AML-193 (cell line): ENCODE measurements at regions not wholly inside any gene's neighbourhood (a gene's known extent, or its start where the extent isn't known, plus 50 kb on each side); places are given as distances from the start of the nearest gene placed in this dataset.
"Not testable (repeated sequence)": the region's sequence is repeated elsewhere in the genome, so short reads cannot be mapped to it uniquely, and the experiment has no call there.

Experiments
- DNase-seq, 2 experiments: peaks; one replicate each; lab custom pipeline; 2025; lab: John Stamatoyannopoulos, UW

GRCh38 chr3:18625085-18625484 is 199.9 kb upstream of the SATB1 start:
- no peak for DNase-seq

- no peak for DNase-seq
Observed at GRCh38 chr3:18623220-18623619, 198.1 kb upstream of the SATB1 start.

GRCh38 chr3:18618723-18619122 is 193.6 kb upstream of the SATB1 start:
- DNase-seq = no peak

DNA sequence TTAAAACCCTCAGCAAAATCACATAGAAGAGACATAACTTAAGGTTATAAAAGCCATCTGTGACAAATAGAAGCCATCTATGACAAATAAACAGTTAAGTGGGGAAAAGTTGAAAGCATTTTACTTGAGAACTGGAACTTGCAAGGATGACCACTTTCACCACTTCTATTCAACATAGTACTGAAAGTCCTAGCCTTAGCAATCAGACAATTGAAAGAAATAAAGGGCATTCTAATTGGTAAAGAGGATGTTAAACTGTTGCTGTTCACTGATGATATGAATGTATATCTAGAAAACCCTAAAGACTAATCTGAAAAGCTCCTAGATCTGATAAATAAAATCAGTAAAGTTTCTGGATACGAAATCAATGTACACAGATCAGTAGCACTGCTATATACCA is 186.9 kb upstream of the SATB1 start:
- no peak for DNase-seq

DNA sequence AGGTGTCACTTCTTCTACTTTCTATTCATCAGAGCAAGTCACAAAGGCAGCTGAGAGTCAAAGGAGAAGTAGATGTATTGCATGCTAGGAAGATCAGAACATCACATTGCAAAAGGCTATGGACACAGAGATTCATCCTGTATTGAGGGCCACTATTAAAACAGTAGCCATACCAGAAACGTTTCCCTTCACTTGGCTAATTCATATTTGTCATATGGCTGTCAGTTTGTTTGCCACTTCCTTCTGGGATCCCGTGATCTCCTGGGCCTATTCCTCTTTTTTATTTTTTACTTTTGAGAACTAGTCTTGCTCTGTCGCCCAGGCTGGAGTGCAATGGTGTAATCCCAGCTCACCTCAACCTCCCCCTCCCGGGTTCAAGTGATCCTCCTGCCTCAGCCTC is 184.0 kb upstream of the SATB1 start:
- no peak for DNase-seq

GRCh38 chr3:18597919-18598318 is 172.8 kb upstream of the SATB1 start:
- DNase-seq = no peak

DNA sequence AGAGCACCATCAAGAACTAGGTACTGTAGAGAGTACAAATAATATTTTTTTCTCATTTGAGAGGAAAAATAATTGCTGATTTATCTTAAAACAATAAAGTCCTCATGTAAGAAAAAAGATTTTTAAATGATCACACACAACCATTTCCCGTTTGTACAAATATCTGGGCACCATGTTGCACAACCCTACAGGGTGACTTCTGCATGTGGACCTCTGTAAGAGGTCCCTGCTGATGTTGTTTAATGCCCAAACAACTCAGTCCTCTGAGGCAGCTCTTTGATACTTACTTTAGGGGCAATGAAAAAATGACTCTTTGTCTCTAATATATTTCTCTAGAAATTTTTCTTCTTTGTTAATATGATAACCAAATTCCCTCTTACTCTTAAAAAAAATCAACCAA is 168.1 kb upstream of the SATB1 start:
- no peak for DNase-seq

DNA sequence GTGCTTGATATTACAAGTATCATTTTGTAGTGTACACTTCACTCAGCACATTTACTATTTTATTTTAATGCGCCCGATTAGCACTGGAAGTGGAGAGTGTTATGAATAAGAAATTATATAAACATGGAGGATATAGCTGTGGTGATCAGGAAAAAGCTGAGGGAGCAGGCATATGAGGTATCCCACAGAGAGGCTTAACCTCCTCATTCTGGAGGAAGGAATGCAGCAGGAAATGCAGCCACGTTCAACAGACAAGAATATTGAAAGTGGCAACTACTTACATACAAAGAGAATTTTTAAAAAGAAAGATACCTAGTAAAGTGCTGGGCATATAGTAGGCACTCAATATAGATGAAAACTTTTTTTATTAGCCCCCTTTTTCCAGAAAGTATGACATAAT is 166.0 kb upstream of the SATB1 start:
- no peak for DNase-seq

DNA sequence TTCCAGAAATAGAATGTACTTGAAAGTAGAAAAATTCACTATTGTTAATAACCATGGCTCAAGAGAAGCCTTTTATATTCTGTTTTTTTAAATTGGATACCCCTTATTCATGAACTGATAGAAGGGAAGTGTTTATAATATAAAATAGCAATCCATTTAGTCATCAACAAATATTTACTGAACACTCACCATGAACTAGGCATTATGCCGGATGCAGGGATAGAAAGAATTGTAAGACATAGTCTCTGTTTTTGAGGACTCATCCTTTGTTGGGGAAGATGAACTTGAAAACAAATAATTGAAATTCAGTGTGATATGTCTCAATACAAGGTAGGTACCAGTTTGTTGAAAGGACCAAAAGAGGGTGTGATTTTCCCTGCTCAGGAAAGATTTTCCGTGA is 160.9 kb upstream of the SATB1 start:
- DNase-seq = no peak

DNA sequence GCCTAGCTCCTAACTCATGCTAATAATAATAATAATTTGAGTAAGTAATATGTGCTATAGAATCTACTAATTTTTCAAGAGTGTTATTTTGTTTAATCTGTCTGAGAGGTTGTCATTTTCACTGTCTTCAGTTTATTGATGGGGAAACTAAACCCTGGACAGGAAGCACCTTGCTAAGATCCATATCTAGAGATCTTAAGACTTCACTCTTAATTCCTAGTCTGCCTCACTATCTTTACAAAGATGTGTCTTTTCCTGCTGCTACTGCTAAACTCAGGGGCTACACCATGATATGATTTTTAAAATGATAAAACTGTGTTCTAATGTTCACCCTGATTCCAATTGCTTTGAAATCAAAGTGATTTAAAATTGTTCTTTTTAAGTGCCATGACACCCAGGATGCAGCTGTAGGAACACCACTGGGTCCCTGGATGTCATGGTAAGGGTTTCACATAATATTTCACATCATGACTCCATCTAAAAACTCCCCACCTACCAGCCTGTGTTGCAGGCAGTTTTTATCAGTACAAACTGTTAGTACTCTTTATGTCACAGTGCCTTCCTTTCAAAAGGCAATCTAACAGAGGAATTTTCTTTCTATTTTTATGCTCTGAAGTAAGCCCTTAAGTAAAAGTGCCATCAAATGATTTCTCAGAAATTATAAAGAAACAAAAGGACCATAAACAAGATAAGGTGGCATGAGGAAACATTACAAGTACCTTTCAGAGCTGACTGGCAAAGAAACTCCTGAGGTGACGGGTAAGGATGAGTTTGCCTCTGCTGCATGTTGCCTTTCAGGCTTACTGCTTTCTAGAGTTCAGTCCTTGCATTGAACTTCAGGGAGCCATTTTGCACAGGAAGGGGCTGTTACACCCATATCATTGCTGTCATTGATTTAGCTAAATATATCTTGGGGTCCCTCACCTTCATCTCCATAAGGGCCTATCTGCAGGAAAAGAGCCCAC is 160.1 kb upstream of the SATB1 start:
- no peak for DNase-seq

GRCh38 chr3:18580268-18580667 is 155.1 kb upstream of the SATB1 start:
- no peak for DNase-seq

- peak; percentile 69 to 72 for DNase-seq
Observed at GRCh38 chr3:18579661-18580060, 154.5 kb upstream of the SATB1 start.

GRCh38 chr3:18575573-18575972 is 150.4 kb upstream of the SATB1 start:
- no peak for DNase-seq

- no peak for DNase-seq
Observed at GRCh38 chr3:18572809-18573208, 147.7 kb upstream of the SATB1 start.

DNA sequence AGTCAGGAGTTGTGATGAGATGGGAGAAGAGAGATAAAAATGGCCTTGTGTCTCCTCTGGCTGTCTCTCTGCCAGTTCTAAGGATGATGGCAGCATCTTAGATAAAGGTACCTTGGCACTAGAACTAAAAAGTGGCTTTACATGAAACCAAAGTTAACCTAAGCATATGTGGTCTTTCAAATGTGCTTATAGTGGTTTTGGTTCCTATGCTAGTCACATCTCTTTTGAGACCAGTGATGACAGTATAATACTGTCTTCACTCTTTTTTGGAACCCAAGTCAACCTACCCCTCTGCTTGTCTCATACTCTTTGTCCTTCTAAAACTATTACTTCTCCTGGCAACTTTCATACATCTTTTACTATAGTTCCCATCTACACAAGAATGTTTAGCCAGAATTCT is 142.2 kb upstream of the SATB1 start:
- DNase-seq = no peak

DNA sequence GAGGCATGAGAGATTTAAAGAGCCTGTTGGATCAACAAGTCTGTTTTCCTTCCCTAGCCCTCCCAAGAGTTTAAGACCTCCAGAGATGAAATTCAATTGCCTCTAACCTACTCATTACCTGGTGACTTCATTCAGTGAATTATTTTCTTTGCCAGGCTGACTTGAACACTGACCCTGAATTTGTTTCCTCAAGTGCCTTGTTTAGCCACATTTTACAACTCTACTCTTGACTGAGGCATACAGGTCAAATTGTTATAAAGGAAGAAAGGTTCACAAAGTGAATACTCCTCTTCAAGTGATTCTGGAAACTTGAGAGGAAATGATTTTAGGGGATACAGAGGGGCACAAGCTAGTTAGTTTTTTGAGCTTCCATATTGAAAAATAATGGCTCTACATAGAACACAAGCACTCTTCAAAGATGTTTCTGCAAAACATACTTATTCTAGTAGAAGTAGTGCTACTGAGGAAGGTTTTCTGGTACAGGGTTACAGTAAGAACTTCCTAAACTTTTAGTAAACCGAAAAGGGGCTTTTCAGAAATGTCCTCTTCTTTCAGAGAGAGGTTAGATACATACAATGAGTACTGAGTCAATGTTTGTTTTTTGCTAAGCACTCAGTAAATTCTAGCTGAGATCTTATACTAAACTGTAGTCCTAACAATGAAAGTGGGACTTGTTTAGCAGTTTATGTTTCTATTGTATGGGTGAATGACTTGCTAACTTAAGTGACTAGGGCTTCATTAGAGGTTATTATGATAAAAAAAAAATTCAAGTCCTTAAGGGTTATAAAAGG is 137.4 kb upstream of the SATB1 start:
- DNase-seq = no peak

- peak; percentile 24 to 31 for DNase-seq
Observed at GRCh38 chr3:18559331-18559842, 134.2 kb upstream of the SATB1 start.

GRCh38 chr3:18558507-18558906 is 133.4 kb upstream of the SATB1 start:
- DNase-seq = no peak

DNA sequence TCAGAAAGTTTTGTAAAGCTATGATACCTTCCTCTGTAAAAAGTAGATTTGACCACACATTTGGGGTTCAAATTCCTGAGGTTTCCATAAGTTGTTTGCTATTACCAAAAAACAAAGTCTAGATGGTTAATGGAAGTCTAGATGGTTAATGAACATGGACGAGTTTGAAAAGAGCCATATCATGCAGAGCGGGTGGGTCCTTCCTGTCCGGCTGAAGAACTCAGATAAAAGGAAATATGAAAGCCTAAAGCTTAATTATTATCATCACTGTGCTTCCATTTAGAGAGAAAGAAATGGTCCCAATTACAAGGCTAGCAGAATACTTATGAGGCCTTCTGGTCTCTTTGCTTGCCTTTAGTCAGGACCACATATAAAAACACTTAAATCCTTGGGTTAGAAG is 132.1 kb upstream of the SATB1 start:
- DNase-seq = no peak

DNA sequence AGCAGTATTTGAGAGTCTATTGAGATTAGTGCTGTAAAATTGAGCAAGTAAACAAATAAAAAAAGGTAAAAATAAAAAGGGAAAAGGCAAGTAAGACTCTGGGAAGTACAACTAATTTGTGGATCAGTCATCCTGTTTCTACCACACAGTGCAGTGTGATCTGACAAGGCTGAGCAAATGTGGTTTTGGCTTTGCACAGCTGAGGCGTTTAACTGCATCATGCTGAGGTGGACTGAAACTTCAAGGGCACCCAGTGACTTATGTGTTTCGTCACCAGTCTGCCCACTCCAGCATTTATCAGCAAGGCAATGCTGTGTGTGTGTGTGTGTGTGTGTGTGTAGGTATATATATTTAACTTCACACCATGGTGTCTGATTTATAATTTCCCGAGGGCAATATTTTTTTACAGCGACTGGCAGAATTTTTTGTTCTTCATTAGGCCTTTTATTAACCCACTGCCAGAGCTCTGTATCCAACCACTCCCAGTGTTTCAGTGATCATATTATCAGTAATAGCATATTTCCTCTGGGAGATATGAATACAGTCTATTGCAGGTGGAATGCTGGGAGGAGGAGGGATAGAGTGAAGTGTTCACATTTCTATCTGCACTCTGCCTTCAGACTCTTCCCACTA is 131.5 kb upstream of the SATB1 start:
- peak in 1 of 2 experiments; percentile 4 for DNase-seq

GRCh38 chr3:18556001-18556408 is 130.9 kb upstream of the SATB1 start:
- DNase-seq = no peak

- DNase-seq = not testable (repeated sequence)
Observed at GRCh38 chr3:18552579-18553105, 127.5 kb upstream of the SATB1 start.
